OCI-LY7 (cell line): ENCODE measurements at regions not wholly inside any gene's neighbourhood (a gene's known extent, or its start where the extent isn't known, plus 50 kb on each side); places are given as distances from the start of the nearest gene placed in this dataset.

Experiments
- EZH2phosphoT487 ChIP-seq: fragments of 200-600 bp; sonication (generic); IDR thresholded peaks from 2 replicates; pipeline ENCODE4 v1.6.1; 2018; ENCODE audit warnings: low read depth, borderline replicate concordance, mild to moderate bottlenecking, mixed run types, antibody characterized with exemption, low read length, moderate library complexity, mixed read lengths
- TF ChIP-seq, protein P1 (sequence below): fragments of 200-600 bp; sonication (generic); conservative IDR thresholded peaks from 2 replicates; pipeline ENCODE4 v1.5.1; 2014; ENCODE audit warnings: mild to moderate bottlenecking, antibody characterized with exemption, low read length, moderate library complexity, mixed read lengths

GRCh38 chrX:4579999-4580398, 866.5 kb upstream of the PRKX start:
- TF ChIP-seq, protein P1, sequence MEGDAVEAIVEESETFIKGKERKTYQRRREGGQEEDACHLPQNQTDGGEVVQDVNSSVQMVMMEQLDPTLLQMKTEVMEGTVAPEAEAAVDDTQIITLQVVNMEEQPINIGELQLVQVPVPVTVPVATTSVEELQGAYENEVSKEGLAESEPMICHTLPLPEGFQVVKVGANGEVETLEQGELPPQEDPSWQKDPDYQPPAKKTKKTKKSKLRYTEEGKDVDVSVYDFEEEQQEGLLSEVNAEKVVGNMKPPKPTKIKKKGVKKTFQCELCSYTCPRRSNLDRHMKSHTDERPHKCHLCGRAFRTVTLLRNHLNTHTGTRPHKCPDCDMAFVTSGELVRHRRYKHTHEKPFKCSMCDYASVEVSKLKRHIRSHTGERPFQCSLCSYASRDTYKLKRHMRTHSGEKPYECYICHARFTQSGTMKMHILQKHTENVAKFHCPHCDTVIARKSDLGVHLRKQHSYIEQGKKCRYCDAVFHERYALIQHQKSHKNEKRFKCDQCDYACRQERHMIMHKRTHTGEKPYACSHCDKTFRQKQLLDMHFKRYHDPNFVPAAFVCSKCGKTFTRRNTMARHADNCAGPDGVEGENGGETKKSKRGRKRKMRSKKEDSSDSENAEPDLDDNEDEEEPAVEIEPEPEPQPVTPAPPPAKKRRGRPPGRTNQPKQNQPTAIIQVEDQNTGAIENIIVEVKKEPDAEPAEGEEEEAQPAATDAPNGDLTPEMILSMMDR, result no peak
- no peak for TF ChIP-seq EZH2phosphoT487
